ENCODE measurements at regions not wholly inside any gene's neighbourhood (a gene's known extent, or its start where the extent isn't known, plus 50 kb on each side); places are given as distances from the start of the nearest gene placed in this dataset.

DNA sequence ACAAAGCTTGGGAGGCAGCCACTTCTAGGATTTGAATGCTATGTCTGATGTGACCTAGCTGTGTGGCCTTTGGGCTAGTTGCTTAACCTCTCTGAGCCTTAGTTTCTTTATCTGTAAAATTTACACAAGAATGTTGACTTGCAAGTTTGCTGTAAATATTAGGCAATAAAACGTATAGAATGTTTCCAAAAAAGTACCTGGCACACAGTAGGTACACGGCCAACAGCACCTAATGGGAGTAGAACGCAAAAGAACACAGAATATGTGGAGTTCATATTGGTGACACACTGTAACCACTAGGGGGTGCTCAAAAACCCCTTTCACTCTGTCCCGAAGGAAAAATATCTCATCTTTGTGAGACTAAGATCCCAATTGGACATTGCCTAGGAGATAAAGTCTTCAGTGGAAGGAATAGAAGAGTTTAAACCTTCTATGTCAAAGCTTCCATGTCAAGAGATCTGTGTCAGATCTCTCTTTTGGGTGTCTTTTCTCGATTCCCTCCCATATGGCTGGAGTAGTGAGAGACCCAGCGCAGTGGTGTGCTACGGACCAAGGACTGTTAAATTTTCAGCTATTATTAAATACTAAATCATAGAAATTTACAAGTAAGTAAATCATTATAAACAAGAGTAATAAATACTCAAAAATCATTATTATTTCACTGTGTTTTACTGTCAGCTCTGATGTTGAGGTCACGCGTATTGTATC lies 145.4 kb upstream of the RAD23B start:
- H3K9me3 ChIP-seq (ENCODE audit: severe bottlenecking): no peaks in the 10 kb centered on the region
- peak; percentile 71 for TF ChIP-seq CTCF (IDR thresholded peaks at IDR 0.05; ENCODE audit: low read depth, low read length)
- no peak for DNase-seq

DNA sequence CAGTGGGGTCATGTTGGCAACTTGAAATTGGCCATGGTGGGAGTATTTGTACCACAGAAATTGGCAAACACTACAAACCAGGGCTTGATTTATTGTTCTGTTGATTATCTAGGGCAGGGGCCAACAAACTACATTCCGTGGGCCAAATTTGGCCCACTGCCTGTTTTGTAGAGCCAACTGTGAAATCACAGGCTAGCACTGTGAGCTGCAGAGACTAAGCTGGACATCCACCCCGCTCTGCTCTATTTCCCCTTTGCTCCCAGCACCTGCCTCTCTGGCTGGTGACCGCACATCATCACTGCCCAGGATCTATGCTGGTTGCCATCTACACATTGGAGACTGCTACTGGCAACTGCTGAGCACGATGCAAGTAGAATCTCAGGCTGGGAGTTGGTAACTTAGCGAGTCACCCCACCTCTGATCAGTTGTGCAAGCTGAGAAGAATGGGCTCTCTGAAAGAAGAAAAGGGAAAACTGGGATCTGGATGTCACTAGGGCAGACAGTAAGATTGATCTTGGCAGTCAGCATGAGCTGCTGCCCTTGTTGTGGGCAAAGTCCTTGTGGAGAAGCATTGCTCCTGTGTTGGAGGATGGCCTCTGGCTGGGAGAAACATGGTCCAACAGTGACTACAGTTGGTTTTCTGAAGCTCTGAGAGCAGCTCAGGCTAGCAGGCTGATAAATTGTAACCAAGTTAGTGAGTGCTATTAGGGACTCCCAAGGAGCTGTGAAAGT lies 144.7 kb upstream of the RAD23B start:
- TF ChIP-seq CTCF (IDR thresholded peaks at IDR 0.05; ENCODE audit: low read depth, low read length): no peak
- Histone ChIP-seq H3K4me3 (ENCODE audit: low read depth, low read length) (no peak overlapping the region), H3K27me3 (ENCODE audit: insufficient read depth, low read depth, severe bottlenecking) (no peaks in the 10 kb centered on the region), H3K9me3 (ENCODE audit: severe bottlenecking) (no peaks in the 10 kb centered on the region), H3K27ac (no peak overlapping the region), H3K36me3 (no peaks in the 10 kb centered on the region)
- no peak for DNase-seq

More for the DNA sequence above, 145.4 kb upstream of the RAD23B start:
- Histone ChIP-seq H3K27ac (no peak overlapping the region), H3K36me3 (no peaks in the 10 kb centered on the region), H3K27me3 (ENCODE audit: insufficient read depth, low read depth, severe bottlenecking) (no peaks in the 10 kb centered on the region), H3K4me3 (ENCODE audit: low read depth, low read length) (no peak overlapping the region)

DNA sequence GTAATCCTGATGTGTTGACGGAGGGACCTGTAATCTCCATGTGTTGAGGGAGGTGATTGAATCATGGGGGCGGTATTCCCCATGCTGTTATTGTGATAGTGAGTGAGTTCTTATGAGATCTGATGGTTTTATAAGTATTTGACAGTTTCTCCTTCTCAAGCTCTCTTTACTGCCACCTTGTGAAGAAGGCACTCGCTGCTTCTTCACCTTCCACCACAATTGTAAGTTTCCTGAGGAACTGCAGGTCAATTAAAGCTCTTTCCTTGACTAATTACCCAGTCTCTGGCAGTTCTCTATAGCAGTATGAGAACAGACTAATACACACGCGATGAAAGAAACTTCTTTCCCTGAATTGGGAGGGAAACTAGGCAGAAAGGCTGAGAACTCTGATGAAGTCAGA lies 141.1 kb upstream of the RAD23B start:
- DNase-seq: peak; percentile 45
- Histone ChIP-seq H3K9me3 (ENCODE audit: severe bottlenecking) (no peaks in the 10 kb centered on the region), H3K36me3 (no peaks in the 10 kb centered on the region), H3K27ac (no peak overlapping the region), H3K4me3 (ENCODE audit: low read depth, low read length) (no peak overlapping the region), H3K27me3 (ENCODE audit: insufficient read depth, low read depth, severe bottlenecking) (no peaks in the 10 kb centered on the region)
- peak; percentile 54 for TF ChIP-seq CTCF (IDR thresholded peaks at IDR 0.05; ENCODE audit: low read depth, low read length)

GRCh38 chr9:107142430-107142829 lies 140.6 kb upstream of the RAD23B start:
- H3K27me3 ChIP-seq (ENCODE audit: insufficient read depth, low read depth, severe bottlenecking): no peaks in the 10 kb centered on the region
- no peak for TF ChIP-seq CTCF (IDR thresholded peaks at IDR 0.05; ENCODE audit: low read depth, low read length)
- no peaks in the 10 kb centered on the region for H3K36me3 ChIP-seq
- H3K4me3 ChIP-seq (ENCODE audit: low read depth, low read length): no peak overlapping the region
- no peak overlapping the region for H3K27ac ChIP-seq
- DNase-seq: no peak
- no peaks in the 10 kb centered on the region for H3K9me3 ChIP-seq (ENCODE audit: severe bottlenecking)

- DNase-seq: no peak
- TF ChIP-seq CTCF (IDR thresholded peaks at IDR 0.05; ENCODE audit: low read depth, low read length): no peak
- Histone ChIP-seq H3K36me3 (no peaks in the 10 kb centered on the region), H3K27ac (no peak overlapping the region), H3K4me3 (ENCODE audit: low read depth, low read length) (no peak overlapping the region), H3K9me3 (ENCODE audit: severe bottlenecking) (no peaks in the 10 kb centered on the region), H3K27me3 (ENCODE audit: insufficient read depth, low read depth, severe bottlenecking) (no peaks in the 10 kb centered on the region)
Measured at GRCh38 chr9:107142896-107143603, 140.0 kb upstream of the RAD23B start.

Data from WERI-Rb-1 (cell line).